HG03432 (cell line): ENCODE measurements at regions not wholly inside any gene's neighbourhood (a gene's known extent, or its start where the extent isn't known, plus 50 kb on each side); places are given as distances from the start of the nearest gene placed in this dataset.

Experiments used
- ATAC-seq: cut with Tn5 transposase; IDR thresholded peaks from one replicate; pipeline ENCODE4 v1.9.1; 2021; ENCODE audit warnings: mild to moderate bottlenecking, moderate library complexity; ENCODE audit not compliant: unreplicated experiment

DNA sequence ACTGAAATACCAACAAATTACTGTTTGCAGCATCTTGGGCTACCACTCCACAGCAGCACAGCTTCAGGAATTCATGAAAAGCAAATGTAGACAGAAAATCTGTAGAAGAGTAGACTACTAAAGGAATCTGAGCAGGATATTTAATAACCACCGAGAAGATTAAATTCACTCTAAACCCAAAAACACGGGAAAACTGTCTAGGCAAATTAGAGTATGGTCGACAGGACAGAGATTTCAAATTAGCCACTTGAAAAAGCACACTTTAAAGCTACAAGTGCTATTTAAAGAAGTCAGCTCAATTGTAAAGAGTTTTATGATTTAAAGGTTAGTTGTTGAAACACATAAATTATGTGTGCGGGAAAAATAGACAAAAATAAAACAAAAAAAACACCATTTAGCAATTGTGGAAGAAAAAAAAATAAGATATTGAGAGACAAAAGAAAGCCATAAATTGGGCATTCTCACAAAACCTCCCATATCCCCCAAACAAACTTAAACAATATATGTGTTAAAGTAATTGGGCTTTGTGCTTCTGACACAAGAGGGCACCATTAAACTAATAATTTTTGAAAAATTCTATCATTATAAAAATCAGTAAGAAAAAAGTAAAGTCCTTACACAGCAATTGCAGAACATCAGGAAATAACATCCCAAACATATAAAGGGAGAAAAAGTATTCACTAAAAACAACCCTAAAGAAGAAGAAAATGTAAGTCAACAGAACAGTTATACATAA is 880.8 kb downstream of the TECRL start:
- ATAC-seq, result no peak

DNA sequence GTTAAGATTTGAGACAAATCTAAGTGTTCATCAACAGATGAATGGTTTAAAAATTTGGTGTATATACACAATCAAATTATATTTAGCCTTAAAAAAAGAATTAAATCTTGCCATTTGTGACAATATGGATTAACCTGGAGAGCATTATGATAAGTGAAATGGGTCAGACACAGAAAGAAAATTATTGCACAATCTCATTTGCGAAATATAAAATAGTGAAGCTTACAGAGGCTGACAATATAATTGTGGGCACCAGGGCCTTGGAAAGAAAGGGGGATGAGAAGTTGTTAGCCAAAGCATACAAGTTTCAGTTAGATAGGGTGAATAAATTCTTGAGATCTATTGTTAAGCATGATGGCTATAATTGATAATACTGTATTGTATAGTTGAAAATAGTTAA is 883.0 kb downstream of the TECRL start:
- ATAC-seq, result no peak

DNA sequence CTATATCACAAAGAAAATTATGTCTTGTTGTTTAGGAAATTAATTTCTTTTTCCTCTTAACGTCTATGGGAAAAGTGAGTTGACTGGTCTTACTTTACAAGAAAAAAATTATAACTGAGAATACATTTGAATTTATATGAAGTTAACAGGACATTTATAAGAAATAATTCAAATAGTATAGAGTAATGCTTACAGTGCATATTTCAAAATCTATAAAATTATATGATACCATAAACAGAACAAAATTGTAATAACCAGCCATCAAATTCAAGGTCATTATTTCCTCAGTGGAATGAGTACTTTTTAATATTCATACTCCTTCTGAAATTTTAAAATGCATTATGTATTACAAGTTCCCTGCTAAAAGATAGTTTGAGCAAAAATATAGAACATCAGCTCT is 884.5 kb downstream of the TECRL start:
- no peak for ATAC-seq

DNA sequence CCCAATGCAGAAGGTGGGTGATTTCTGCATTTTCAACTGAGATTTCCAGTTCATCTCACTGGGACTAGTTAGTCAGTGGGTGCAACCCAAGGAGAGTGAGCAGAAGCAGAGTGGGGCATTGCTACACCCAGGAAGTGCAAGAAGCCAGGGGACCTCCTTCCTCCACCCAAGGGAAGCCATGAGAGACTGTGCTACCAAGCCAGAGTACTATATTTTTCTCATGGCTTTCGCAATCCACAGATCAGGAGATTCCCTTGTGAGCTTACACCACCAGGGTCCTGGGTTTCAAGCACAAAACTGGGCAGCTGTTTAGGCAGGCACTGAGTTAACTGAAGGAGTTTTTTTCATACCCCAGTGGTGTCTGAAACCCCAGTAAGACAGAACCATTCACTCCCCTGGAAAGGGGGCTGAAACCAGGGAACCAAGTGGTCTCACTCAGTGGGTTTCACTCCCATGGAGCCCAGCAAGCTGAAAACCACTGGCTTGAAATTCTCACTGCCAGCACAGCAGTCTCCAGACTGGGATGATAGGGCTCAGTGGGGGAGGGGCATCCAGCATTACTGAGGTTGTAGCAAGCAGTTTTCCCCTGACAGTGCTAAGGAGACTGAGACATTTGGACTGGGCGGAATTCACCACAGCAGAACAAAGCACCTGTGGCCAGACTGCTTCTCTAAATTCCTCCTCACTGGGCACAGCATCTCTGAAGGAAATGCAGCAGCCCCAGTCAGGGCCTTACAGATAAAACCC is 903.4 kb downstream of the TECRL start:
- ATAC-seq, result no peak

DNA sequence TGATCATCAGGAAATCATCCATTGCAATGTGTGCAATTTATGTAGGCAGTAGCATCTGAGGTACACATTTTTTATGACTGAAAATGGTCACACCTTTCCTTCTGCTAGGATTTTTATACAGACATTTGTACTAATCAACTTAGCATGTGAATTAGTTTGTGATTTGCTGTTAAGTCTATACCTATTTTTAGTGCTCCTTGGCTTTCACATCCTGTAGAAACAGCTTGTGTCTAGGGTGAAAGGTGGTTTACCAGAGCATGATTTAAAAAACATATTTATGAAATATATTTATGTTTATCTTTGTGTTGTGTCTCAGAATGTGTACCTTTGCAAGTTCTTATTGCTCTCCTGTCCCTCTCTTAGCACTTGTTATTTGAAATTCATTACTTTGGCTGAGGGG is 916.0 kb downstream of the TECRL start:
- ATAC-seq, result peak; percentile 49

DNA sequence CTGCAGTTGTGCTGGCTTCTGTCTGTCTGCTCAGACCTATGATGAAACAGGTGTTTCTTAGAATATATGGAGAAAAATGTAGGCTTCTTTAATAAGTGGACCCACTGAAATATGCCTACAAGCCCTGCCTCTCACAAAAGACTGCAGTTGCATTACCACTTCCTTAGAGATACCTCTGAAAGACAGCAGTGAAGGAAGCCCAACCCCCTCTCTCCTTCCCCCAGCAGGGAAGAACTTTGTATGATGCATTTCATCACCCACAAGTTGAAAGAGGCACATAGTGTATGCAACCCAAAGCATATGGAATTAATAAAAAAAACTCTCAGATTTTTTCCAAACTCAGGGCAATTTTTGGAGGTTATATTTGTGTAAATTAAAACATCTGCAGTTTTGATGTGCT is 916.7 kb downstream of the TECRL start:
- ATAC-seq, result peak; percentile 49

DNA sequence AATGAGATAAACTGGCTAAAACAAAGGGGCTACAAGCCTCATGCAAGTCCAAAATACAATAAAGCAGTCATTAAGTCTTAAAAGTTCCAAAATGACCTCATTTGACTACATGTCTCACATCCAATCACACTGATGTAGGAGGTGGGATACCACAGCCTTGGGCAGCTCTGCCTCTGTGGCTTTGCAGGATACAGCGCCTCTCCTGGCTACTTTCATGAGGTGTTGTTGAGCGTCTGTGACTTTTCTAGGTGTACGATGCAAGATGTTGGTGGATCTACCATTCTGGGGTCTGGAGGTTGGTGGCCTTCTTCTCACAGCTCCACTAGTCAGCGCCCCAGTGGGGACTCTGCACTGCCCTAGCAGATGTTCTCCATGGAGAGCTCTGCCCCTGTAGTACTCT is 944.9 kb downstream of the TECRL start:
- ATAC-seq, result no peak

DNA sequence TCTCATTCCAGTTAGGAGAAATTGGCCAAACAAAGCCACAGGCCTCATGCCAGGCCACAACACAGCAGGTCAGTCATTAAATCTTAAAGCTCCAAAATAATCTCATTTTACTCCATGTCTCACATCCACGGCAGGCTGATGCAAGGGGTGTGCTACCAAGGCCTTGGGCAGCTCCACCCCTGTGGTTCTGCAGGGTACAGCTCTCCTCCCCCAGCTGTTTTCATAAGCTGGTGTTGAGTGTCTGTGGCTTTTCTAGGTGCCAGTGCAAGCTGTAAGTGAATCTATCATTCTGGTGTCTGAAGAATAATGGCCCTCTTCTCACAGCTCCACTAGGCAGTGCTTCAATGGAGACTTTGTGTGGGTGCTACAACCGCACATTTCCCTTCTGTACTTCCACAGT is 949.2 kb downstream of the TECRL start:
- no peak for ATAC-seq

DNA sequence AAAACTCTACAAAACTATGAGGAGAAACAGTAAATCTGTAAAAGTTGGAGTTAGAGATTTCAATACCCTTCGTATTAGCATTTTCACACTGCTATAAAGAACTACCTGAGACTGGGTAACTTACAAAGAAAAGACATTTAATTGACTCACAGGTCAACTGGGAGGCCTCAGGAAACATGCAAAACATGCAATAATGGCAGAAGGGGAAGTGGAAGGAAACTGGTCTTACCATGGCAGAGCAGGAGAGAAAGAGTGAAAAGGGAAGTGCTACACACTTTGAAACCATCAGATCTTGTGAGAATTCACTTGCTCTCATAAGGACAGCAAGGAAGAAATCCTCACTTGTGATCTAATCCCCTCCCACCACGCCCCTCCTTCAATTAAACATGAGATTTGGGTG is 949.9 kb downstream of the TECRL start:
- peak; percentile 91 for ATAC-seq

DNA sequence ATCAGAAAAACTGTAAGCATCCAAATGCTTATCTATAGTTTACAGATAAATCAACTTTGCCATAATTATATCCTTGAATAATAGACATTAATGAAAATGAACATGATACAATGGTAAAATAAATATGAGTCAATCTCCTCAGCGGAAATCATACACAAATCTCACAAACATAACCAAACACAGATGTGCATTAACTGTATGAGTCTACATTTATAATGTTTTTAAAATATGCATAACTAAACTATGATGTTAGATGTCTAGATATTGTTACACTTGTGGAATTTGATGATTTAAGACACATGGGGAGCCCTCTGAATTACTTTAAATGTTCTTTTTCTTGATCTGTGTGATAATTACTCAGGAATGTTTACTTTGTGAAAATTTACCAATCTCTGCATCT is 951.2 kb downstream of the TECRL start:
- no peak for ATAC-seq

DNA sequence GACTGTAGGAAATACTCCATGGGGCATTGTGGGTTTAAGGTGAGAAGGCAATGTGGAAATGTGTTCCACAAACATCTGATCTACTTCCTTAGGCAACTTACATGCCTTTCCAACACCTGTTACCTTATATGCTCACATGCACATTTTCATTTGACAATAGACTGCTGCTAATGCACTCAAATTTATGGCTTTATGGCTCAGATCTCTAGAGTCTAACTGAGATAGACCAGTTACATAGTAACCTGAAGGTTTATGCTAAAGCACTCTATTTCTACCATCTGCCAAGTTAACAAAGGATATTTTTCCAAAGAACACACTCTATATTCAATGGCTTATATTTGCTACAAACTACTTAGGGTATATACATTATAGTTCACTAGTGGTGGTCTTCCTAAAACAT is 969.0 kb downstream of the TECRL start:
- no peak for ATAC-seq

DNA sequence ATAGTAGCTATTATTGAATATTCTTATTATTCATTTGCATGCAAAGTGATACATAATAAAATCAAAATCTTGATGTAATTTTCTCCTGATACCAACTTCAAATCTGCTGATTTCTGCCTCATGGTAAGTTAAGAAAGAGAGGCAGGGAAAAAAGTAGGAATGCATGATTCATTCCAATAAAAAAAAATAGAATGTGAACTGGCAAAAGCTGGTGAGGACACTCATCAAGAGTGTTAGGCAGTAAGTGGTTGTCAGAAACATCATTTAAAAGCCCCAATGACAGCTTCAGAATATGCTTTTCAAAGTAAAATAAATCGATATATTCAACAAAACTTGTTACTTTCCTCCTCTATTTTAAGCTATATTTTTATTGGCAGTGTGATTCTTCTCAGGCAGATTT is 979.1 kb downstream of the TECRL start:
- ATAC-seq, result no peak

DNA sequence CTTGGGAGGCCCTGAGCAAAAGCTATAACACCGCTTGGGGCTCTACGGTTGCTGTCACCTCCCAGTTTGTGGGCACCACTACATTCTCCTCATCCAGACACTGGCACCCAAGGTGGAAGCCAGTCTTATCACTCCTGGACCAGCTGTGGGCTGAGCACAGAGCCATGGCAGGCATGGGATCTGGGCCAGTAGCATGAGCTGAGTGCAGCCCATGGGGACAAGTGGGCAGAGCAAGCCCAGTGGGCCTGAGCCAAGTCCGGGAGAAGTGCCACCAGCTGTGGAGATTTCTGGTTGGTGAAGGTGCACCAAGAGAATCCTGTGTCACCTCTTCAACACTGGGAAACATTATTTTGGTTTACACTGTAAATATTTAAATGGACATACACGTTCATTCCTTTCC is 1013.0 kb downstream of the TECRL start:
- no peak for ATAC-seq

DNA sequence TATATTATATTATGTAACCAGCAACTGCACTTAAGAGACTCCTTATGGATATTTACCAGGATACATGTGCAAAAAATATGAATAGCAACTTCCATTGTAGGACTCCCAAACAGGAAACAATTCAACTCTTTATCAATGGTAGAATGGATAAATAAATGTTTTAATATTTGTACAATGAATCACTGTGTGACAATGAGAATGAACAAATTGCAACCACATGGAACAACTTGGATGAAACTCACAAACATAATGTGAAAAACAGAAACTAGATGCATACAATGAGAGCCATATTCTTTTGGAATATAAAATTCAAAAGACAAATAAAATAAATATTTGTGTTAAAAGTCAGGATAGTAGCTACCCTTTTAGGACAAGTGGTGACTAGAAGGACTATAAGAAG is 1015.7 kb downstream of the TECRL start:
- ATAC-seq, result no peak

DNA sequence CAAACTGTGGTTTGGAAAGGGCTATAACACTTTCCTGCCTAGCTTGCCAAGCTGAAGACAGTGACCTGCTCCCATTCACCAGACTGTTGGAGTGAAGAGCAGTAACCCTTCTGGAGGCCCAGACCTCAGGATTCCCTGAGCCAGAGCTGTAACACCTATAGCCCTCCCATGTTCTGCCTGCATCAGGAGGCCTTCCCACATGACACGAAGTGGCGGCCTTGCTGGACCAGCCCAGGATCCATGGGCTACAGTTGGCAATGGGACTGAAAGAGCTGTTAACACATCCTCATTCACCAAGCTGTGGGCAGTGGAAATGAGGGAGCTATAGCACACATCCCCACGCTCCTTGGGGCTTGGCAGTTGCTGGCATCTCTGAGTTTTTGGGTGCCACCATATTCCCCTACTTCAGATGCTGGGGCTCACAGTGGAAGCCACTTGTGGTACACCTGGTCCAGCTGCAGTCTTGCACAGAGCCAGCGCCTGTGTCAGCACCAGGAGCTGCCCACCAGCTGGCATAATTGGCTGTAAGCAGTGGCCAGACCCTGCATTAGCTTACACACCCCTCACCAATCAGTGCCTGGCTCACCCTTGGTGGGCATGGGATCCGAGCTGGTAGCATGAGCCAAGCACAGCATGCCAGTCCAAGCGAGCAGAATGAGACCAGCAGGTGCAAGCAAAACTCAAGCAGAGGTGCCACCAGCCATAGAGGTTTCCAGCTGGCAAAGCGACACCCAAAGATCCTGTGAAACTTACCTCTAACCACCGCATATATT is 1029.3 kb downstream of the TECRL start:
- no peak for ATAC-seq

DNA sequence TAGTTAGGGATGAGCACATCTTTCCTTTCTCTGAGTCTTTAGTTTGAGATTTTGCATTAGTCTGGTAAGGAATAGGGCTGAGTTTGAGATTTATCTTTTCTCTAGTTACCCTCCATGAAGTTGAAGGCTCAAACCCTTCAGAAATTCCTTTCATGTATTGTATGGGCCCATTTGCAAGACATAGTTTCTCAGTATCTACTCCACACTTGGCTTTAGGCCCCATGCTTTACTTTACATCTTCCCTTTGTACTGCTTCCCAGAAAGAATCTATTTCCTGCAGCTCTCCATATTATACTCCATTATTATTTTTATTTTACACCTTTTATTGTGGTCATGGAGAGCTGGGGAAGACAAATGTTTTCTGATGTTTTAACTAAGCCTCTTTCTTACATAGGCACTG is 1038.2 kb downstream of the TECRL start:
- ATAC-seq, result no peak

DNA sequence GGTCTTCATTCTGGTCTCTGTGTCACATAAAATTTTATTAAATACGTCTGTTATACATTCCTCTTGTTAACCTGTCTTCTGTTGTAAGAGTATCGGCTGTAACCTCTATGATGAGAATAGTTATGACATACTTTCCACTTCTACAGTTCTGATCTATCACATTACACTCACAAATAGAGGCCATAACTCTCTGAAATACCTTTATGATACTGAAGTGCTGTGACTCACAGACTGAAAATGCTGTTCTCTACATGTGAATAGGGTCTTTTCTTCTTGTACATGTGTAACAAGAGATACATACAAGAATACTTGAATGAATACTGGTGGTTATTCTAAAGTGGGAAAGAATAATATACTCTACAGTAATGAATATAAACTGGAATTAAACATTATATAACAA is 1047.6 kb downstream of the TECRL start:
- no peak for ATAC-seq

DNA sequence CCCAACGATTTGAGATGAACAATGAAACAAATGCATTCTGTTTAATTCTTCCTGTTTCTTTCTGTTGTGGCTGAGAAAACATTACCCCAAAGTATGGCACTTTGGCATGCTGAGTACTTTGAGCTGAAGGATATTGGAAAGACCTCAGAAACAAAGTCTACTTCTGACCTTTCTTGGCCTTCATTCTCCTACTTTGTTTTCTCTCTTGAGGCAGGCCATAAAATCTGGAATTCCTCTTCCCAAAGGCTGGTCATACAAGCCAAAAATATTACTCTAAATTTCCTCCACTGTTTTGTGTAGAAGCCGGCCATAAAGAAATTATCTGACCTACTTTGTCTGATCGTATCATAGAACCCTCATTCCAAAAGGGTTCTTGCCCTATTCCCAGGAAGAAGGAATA is 1048.2 kb downstream of the TECRL start:
- ATAC-seq, result no peak

DNA sequence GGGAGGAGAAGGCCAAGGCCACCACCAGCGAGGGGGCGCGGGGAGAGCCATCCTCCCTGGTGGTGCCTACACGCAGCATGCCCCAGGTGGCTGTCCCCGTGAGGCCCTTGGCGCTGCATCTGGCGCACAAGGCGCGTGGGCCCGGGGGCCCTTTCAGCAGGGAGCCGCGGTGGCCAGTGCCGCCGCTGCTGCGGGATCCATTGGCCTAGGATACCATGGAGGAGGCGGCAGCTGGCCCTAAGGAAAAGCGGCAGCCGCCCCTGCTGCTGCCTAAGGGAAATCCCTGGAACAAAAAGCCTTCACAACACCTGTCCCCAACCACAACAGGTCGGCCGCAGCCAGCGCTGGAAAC is 1059.6 kb downstream of the TECRL start:
- ATAC-seq, result no peak

DNA sequence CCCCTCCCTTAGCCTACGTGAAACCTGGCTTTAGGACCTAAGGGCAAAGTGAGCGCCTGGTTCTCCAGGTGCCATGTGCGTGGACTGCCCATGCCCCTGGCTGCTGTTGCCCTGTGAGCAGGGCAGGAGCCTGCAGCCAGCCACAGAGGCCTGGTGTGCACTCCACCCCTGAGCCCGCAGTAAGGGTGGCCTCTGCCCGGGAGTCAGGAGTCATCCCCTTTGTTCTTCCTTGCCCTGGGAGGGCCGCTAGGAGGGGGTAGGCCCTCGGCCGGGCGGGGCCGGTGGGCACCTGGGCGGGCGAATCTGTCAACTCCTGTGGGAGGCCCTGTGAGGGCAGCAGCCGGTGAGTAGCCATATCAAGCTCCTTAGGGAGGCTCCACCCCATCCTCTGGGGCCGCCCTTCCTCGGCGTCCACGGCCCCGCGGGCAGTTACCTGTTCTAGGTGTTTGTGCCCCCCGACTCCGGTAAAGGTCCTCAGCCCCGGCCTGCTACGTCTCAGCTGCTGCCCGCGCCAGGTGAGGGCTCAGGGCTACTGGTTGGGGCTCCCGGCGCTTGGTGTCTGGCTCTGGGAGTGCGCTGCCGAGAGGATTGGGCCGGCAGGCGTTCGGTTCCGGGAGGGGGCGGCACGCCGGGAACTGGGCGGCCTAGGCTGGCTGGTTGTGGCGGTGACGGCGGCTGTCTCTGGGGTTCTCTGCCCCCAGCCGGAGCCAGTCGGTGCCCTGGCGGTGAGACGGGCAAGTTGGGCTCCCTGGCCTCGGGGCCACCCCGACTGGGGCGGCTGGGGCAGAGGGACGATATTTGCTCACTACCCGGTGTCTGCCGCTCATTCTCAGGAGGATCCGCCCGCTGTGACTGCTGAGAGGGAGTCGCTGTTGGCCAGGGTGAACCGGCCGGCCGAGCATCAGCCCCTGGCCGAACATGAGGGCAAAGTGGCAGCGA is 1060.2 kb downstream of the TECRL start:
- no peak for ATAC-seq

DNA sequence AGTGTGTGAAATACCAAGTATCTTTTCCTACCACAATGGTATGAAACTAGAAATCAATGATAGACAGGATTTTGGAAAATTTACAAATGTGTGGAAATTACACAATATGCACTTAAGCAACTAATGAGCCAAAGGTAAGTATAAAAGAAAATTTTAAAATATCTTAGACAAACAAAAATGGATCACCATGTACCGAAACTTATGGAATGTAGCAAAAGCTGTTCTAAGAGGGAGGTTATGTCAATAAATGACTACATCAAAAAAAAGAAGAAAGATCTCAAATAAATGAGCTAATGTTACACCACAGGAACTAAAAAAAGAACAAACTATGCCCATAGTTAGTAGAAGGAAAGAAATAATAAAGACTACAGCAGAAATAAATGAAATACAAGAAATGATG is 1084.1 kb downstream of the TECRL start:
- ATAC-seq, result no peak
